HuH-7 (cell line): ENCODE measurements at regions not wholly inside any gene's neighbourhood (a gene's known extent, or its start where the extent isn't known, plus 50 kb on each side); places are given as distances from the start of the nearest gene placed in this dataset.

Experiments
- DNase-seq: peaks from one replicate; pipeline ENCODE4 v3.0.0; 2011; ENCODE audit warnings: low spot score

- no peak for DNase-seq
Measured at GRCh38 chr10:52696232-52696631, 76.4 kb downstream of the MBL2 start.

GRCh38 chr10:52701647-52702046 is 70.9 kb downstream of the MBL2 start:
- DNase-seq = no peak

GRCh38 chr10:52703451-52703850 is 69.1 kb downstream of the MBL2 start:
- DNase-seq = no peak

GRCh38 chr10:52703898-52704297 is 68.7 kb downstream of the MBL2 start:
- DNase-seq = no peak

GRCh38 chr10:52706332-52707070 is 66.1 kb downstream of the MBL2 start:
- no peak for DNase-seq
